ENCODE measurements at regions not wholly inside any gene's neighbourhood (a gene's known extent, or its start where the extent isn't known, plus 50 kb on each side); places are given as distances from the start of the nearest gene placed in this dataset.

DNA sequence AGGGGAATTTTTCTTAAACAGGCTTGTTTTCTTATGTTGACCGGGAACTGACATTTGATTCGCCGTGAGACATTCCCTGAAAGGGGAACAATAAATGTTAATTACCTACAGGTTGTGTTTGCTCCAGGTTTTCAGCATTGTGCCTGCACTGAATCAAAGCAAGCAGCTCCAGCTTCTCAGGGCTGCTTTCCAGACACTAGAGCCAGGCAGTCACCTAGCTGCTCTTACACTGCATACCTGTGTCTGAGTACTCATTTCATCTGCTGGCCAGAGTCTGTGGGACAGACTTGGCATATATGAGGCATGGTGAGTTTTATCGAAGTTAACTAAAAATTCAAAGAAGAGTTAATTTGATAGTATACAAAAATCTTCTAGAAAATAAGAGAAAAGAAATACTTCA, 951.8 kb upstream of the MAP3K7 start:
- TF ChIP-seq, protein P1, sequence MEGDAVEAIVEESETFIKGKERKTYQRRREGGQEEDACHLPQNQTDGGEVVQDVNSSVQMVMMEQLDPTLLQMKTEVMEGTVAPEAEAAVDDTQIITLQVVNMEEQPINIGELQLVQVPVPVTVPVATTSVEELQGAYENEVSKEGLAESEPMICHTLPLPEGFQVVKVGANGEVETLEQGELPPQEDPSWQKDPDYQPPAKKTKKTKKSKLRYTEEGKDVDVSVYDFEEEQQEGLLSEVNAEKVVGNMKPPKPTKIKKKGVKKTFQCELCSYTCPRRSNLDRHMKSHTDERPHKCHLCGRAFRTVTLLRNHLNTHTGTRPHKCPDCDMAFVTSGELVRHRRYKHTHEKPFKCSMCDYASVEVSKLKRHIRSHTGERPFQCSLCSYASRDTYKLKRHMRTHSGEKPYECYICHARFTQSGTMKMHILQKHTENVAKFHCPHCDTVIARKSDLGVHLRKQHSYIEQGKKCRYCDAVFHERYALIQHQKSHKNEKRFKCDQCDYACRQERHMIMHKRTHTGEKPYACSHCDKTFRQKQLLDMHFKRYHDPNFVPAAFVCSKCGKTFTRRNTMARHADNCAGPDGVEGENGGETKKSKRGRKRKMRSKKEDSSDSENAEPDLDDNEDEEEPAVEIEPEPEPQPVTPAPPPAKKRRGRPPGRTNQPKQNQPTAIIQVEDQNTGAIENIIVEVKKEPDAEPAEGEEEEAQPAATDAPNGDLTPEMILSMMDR (IDR thresholded peaks at IDR 0.05), result no peak
- ATAC-seq (ENCODE audit: low FRiP score) (no peak), DNase-seq (ENCODE audit: low spot score) (no peak)

DNA sequence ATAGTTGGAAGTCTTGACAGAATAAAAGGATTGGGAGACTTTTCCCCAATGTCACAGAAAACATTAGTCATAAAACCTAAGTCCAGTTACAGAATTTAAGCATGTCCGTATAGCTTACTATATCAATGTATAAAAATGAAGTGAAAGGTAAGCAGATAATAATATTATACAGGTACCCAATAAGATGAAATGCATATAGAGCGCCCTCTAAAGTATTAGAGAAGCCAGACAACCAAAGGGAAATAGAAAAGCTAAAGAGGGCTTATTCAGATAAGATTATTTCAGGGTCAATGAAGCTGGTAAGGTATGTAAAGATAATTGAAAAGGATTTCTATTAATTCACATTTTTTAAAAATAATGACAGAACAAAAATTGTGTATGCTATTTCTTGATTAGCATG, 947.7 kb upstream of the MAP3K7 start:
- DNase-seq (ENCODE audit: low spot score), result no peak
- ATAC-seq (ENCODE audit: low FRiP score), result no peak
- TF ChIP-seq, protein P1 (IDR thresholded peaks at IDR 0.05), result no peak

DNA sequence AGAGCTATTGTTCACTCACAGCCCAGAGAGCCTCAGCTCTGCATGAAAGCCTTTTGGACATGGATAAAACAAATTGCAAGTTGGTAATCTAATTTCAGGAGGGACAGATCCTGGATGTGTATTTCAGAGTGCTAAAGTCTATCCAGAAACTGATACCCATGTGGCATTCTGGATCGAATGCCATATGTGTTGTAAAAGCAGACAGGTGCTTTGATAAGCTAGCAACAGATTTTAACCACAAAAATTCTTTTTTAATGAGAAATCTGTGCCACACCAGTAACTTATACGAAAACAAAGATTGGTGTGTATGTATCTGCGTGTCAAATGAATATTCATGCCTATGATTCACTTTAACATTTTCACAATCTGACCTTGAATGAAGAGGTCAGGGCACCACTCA, 936.6 kb upstream of the MAP3K7 start:
- TF ChIP-seq, protein P1 (IDR thresholded peaks at IDR 0.05), result no peak
- DNase-seq (ENCODE audit: low spot score) (no peak), ATAC-seq (ENCODE audit: low FRiP score) (no peak)

DNA sequence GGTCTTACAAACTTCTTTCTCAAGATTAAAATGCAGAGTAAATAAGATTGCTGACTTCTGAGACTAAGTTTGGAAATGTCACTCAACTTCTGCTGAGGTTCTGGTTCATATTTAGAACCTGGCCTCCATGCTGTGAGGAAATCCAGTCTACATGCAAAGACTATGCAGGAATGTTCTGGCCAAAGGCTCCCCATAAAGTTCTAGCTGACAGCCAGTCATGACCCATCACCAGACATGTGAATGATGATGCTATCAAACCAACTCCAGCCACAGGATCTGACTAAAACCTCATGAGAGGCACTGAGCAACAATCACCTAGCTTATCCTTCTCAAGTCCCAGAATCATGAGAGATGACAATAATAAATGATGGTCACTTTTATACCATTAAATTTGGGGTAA, 935.1 kb upstream of the MAP3K7 start:
- DNase-seq (ENCODE audit: low spot score) (no peak), ATAC-seq (ENCODE audit: low FRiP score) (no peak)
- TF ChIP-seq, protein P1 (IDR thresholded peaks at IDR 0.05), result no peak

DNA sequence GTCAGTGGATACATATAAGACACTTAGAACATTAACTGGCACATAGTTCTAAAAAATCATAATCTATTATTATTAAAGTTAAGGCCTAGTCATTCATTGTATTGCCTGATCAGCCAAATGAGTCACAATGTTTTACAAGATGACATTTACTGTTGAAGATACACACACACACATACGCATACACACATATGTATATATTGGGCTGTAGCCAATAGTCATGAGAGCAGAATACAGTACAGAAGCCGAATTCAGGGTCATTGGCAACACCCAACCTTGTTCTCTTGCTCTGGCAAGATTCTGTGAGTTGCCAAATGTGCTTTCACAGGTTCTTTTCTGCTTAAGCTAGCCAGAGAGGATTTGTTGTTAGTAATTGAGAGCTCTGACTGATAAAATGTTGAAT, 922.8 kb upstream of the MAP3K7 start:
- TF ChIP-seq, protein P1 (IDR thresholded peaks at IDR 0.05), result no peak
- ATAC-seq (ENCODE audit: low FRiP score), result no peak
- no peak for DNase-seq (ENCODE audit: low spot score)

DNA sequence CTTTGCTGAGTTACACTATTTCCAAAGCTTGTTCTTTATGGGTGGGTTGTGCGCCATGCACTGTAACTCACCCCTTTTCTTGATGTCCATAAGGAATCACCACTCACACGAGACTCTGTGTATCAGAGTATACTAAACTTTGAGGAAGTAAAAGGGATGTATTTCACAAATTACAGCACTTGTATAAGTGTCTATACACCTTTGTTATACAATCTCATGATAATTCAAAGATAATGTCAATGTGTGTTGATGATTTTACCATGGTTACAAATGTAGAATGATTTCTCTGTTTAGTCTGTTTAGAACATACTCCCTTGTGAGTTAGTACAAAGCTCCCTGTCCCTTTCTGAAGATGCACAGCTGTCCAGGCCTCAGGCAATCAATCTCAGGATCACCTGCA, 922.2 kb upstream of the MAP3K7 start:
- ATAC-seq (ENCODE audit: low FRiP score), result no peak
- TF ChIP-seq, protein P1 (IDR thresholded peaks at IDR 0.05), result no peak
- no peak for DNase-seq (ENCODE audit: low spot score)

DNA sequence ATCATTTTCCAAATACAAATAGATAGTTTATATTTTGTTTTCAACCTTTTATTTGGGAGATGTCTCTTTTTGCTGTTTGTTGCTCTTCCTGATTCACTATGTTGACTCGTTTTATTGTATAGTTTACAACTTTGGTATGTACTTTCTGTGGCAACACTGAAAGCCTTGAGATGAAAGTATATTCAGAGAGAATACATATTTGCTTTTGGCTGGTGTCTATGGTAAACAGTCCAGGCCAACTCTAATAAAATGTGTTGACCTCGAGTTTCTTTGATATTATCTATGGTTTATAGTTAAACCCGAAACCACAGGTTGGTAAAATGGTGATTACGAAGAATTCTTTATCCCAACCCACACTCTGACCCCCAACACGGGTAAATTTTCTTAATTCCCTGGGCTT, 919.6 kb upstream of the MAP3K7 start:
- ATAC-seq (ENCODE audit: low FRiP score) (no peak), DNase-seq (ENCODE audit: low spot score) (no peak)

More for the DNA sequence above, 919.6 kb upstream of the MAP3K7 start:
- TF ChIP-seq, protein P1 (IDR thresholded peaks at IDR 0.05), result no peak
